Loucy (cell line): ENCODE measurements at regions not wholly inside any gene's neighbourhood (a gene's known extent, or its start where the extent isn't known, plus 50 kb on each side); places are given as distances from the start of the nearest gene placed in this dataset.

Experiments used
- H2AFZ ChIP-seq: fragments of 200-600 bp; sonication (generic); 2 replicates; pipeline ENCODE4 v1.6.0; 2016; ENCODE audit warnings: antibody characterized with exemption, mild to moderate bottlenecking, low read length, moderate library complexity
- H3F3A ChIP-seq: fragments of 200-600 bp; 2 replicates; pipeline ENCODE4 v1.6.0; 2016; ENCODE audit warnings: antibody characterized with exemption, low read depth, mild to moderate bottlenecking
- H3K27me3 ChIP-seq: fragments of 200-600 bp; sonication (generic); 2 replicates; pipeline ENCODE4 v1.6.1; 2014; ENCODE audit warnings: low read length, mild to moderate bottlenecking; ENCODE audit not compliant: insufficient read depth, poor library complexity, severe bottlenecking
- H3K36me3 ChIP-seq: fragments of 200-600 bp; sonication (generic); 2 replicates; pipeline ENCODE4 v1.6.1; 2016; ENCODE audit warnings: low read length; ENCODE audit not compliant: insufficient read depth
- H3K4me1 ChIP-seq: fragments of 200-600 bp; sonication (generic); 2 replicates; pipeline ENCODE4 v1.5.1; 2014; ENCODE audit warnings: low read length, mild to moderate bottlenecking; ENCODE audit not compliant: insufficient read depth, poor library complexity, severe bottlenecking
- H3K4me2 ChIP-seq: fragments of 200-600 bp; sonication (generic); 2 replicates; pipeline ENCODE4 v1.6.0; 2014; ENCODE audit warnings: antibody characterized with exemption, low read length, low read depth, mild to moderate bottlenecking; ENCODE audit not compliant: poor library complexity, severe bottlenecking
- H3K4me3 ChIP-seq: fragments of 200-600 bp; sonication (generic); 2 replicates; pipeline ENCODE4 v1.5.1; 2014; ENCODE audit warnings: low read length, mild to moderate bottlenecking, mixed read lengths; ENCODE audit not compliant: poor library complexity, severe bottlenecking
- H3K79me2 ChIP-seq: fragments of 200-600 bp; sonication (generic); 2 replicates; pipeline ENCODE4 v1.6.1; 2014; ENCODE audit warnings: low read length; ENCODE audit not compliant: insufficient read depth
- H3K9ac ChIP-seq: fragments of 200-600 bp; sonication (generic); 2 replicates; pipeline ENCODE4 v1.6.0; 2014; ENCODE audit warnings: mild to moderate bottlenecking, low read depth, low read length, moderate library complexity; ENCODE audit not compliant: poor library complexity, severe bottlenecking
- H3K9me2 ChIP-seq: fragments of 200-600 bp; sonication (generic); replicated peaks from 2 replicates; pipeline ENCODE4 v1.6.1; 2016; ENCODE audit warnings: low read depth, low read length, mixed read lengths
- H3K9me3 ChIP-seq: fragments of 200-600 bp; sonication (generic); 2 replicates; pipeline ENCODE4 v1.6.1; 2014; ENCODE audit warnings: mild to moderate bottlenecking, antibody characterized with exemption, low read length, low read depth; ENCODE audit not compliant: insufficient read depth
- H4K20me1 ChIP-seq: fragments of 200-600 bp; sonication (generic); 2 replicates; pipeline ENCODE4 v1.6.0; 2014; ENCODE audit warnings: antibody characterized with exemption, low read length, mild to moderate bottlenecking; ENCODE audit not compliant: insufficient read depth, poor library complexity, severe bottlenecking
- CTCF ChIP-seq: fragments of 200-600 bp; sonication (generic); conservative IDR thresholded peaks from 2 replicates; pipeline ENCODE4 v1.5.1; 2014; ENCODE audit warnings: mild to moderate bottlenecking, antibody characterized with exemption, low read length
- EZH2phosphoT487 ChIP-seq: fragments of 200-600 bp; IDR thresholded peaks from 2 replicates; pipeline ENCODE4 v1.6.1; 2018; ENCODE audit warnings: antibody characterized with exemption, mild to moderate bottlenecking, moderate library complexity, borderline replicate concordance

GRCh38 chr20:46832555-46832954 is 62.1 kb upstream of the EYA2 start:
- no peaks in the 10 kb centered on the region for H3F3A ChIP-seq
- H3K27me3 ChIP-seq: no peaks in the 10 kb centered on the region
- no peaks in the 10 kb centered on the region for H3K9me3 ChIP-seq
- no peaks in the 10 kb centered on the region for H3K79me2 ChIP-seq
- H3K36me3 ChIP-seq: no peaks in the 10 kb centered on the region
- H2AFZ ChIP-seq: no peak overlapping the region
- H4K20me1 ChIP-seq: no peaks in the 10 kb centered on the region
- no peak overlapping the region for H3K4me3 ChIP-seq
- TF ChIP-seq CTCF (no peak), EZH2phosphoT487 (no peak)
- no peaks in the 10 kb centered on the region for H3K4me1 ChIP-seq
- H3K4me2 ChIP-seq: no peak overlapping the region
- no peaks in the 10 kb centered on the region for H3K9me2 ChIP-seq
- no peak overlapping the region for H3K9ac ChIP-seq

- H3K9me3 ChIP-seq: no peaks in the 10 kb centered on the region
- no peaks in the 10 kb centered on the region for H3K79me2 ChIP-seq
- no peak for TF ChIP-seq CTCF
- no peak for TF ChIP-seq EZH2phosphoT487
- no peak overlapping the region for H3K9ac ChIP-seq
- no peaks in the 10 kb centered on the region for H4K20me1 ChIP-seq
- no peak overlapping the region for H3K4me2 ChIP-seq
- no peaks in the 10 kb centered on the region for H3K9me2 ChIP-seq
- no peak overlapping the region for H2AFZ ChIP-seq
- no peaks in the 10 kb centered on the region for H3K36me3 ChIP-seq
- no peak overlapping the region for H3K4me3 ChIP-seq
- H3K4me1 ChIP-seq: no peaks in the 10 kb centered on the region
- no peaks in the 10 kb centered on the region for H3F3A ChIP-seq
- no peaks in the 10 kb centered on the region for H3K27me3 ChIP-seq
Measured at GRCh38 chr20:46833360-46833759, 61.3 kb upstream of the EYA2 start.

- TF ChIP-seq EZH2phosphoT487 (no peak), CTCF (no peak)
- H3K9me3 ChIP-seq: no peaks in the 10 kb centered on the region
- H3K4me2 ChIP-seq: no peak overlapping the region
Measured at GRCh38 chr20:46835418-46835817, 59.2 kb upstream of the EYA2 start.

More at GRCh38 chr20:46835418-46835817, 59.2 kb upstream of the EYA2 start:
- Histone ChIP-seq H3K4me1 (no peaks in the 10 kb centered on the region), H3K9ac (no peak overlapping the region), H4K20me1 (no peaks in the 10 kb centered on the region), H3K9me2 (no peaks in the 10 kb centered on the region), H2AFZ (no peak overlapping the region), H3F3A (no peaks in the 10 kb centered on the region), H3K27me3 (no peaks in the 10 kb centered on the region), H3K79me2 (no peaks in the 10 kb centered on the region), H3K36me3 (no peaks in the 10 kb centered on the region), H3K4me3 (no peak overlapping the region)
